ENCODE measurements at regions not wholly inside any gene's neighbourhood (a gene's known extent, or its start where the extent isn't known, plus 50 kb on each side); places are given as distances from the start of the nearest gene placed in this dataset.

DNA sequence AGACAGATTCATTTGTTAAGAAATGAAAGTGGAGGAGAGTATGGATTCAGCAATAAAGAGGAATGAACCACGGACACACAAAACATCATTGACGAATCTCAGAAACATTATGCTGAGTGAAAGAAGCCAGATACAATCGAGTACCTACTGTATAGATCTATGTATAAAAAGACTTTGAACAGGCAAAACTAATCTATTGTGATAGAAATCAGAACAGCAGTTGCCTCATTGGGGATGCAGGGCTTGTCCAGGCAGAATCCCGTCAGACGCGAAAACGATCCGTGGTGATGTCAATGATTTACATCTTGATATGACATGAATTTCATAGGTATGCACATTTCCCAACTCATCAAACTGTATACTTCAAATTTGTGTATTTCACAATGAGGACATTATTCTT lies 265.2 kb downstream of the CBLN4 start (continued):
- no peak for TF ChIP-seq BACH2 (CRISPR knock-in tag; IDR thresholded peaks at IDR 0.05; ENCODE audit: borderline replicate concordance)
- no peak for TF ChIP-seq GLIS3 (CRISPR knock-in tag; IDR thresholded peaks at IDR 0.05)
- no peak for TF ChIP-seq ZNF70 (CRISPR knock-in tag; IDR thresholded peaks at IDR 0.05)
- TF ChIP-seq, protein P1, sequence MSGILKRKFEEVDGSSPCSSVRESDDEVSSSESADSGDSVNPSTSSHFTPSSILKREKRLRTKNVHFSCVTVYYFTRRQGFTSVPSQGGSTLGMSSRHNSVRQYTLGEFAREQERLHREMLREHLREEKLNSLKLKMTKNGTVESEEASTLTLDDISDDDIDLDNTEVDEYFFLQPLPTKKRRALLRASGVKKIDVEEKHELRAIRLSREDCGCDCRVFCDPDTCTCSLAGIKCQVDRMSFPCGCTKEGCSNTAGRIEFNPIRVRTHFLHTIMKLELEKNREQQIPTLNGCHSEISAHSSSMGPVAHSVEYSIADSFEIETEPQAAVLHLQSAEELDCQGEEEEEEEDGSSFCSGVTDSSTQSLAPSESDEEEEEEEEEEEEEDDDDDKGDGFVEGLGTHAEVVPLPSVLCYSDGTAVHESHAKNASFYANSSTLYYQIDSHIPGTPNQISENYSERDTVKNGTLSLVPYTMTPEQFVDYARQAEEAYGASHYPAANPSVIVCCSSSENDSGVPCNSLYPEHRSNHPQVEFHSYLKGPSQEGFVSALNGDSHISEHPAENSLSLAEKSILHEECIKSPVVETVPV (CRISPR knock-in tag; IDR thresholded peaks at IDR 0.05), result no peak
- TF ChIP-seq ESRRG (CRISPR knock-in tag; IDR thresholded peaks at IDR 0.05), result no peak
- TF ChIP-seq ZNF8 (CRISPR knock-in tag; IDR thresholded peaks at IDR 0.05), result no peak
- no peak for TF ChIP-seq ZFP30 (CRISPR knock-in tag; IDR thresholded peaks at IDR 0.05)
- no peak for TF ChIP-seq CREB5 (CRISPR knock-in tag; IDR thresholded peaks at IDR 0.05; ENCODE audit: low read depth)
- no peak for TF ChIP-seq TOX (CRISPR knock-in tag; IDR thresholded peaks at IDR 0.05; ENCODE audit: borderline replicate concordance)

- TF ChIP-seq ZNF565 (CRISPR knock-in tag; conservative IDR thresholded peaks at IDR 0.05; ENCODE audit: low read depth) (no peak), TSHZ2 (CRISPR knock-in tag; IDR thresholded peaks at IDR 0.05) (no peak), ZNF70 (CRISPR knock-in tag; IDR thresholded peaks at IDR 0.05) (no peak), ARNTL (CRISPR knock-in tag; IDR thresholded peaks at IDR 0.05; ENCODE audit: borderline replicate concordance, low read depth) (no peak), TCF4 (CRISPR knock-in tag; IDR thresholded peaks at IDR 0.05; ENCODE audit: borderline replicate concordance) (no peak), GLIS3 (CRISPR knock-in tag; IDR thresholded peaks at IDR 0.05) (no peak), ESRRG (CRISPR knock-in tag; IDR thresholded peaks at IDR 0.05) (no peak), ISL1 (CRISPR knock-in tag; IDR thresholded peaks at IDR 0.05) (no peak), SNAI2 (CRISPR knock-in tag; IDR thresholded peaks at IDR 0.05) (no peak), ZFP30 (CRISPR knock-in tag; IDR thresholded peaks at IDR 0.05) (no peak), ZFP3 (CRISPR knock-in tag; IDR thresholded peaks at IDR 0.05) (no peak), CSDC2 (CRISPR knock-in tag; IDR thresholded peaks at IDR 0.05) (no peak), PPARA (CRISPR knock-in tag; IDR thresholded peaks at IDR 0.05; ENCODE audit: borderline replicate concordance) (no peak), BACH2 (CRISPR knock-in tag; IDR thresholded peaks at IDR 0.05; ENCODE audit: borderline replicate concordance) (no peak), ZC3H10 (CRISPR knock-in tag; IDR thresholded peaks at IDR 0.05) (no peak), CREB5 (CRISPR knock-in tag; IDR thresholded peaks at IDR 0.05; ENCODE audit: low read depth) (no peak), RARB (CRISPR knock-in tag; IDR thresholded peaks at IDR 0.05) (no peak)
- TF ChIP-seq, protein P2, sequence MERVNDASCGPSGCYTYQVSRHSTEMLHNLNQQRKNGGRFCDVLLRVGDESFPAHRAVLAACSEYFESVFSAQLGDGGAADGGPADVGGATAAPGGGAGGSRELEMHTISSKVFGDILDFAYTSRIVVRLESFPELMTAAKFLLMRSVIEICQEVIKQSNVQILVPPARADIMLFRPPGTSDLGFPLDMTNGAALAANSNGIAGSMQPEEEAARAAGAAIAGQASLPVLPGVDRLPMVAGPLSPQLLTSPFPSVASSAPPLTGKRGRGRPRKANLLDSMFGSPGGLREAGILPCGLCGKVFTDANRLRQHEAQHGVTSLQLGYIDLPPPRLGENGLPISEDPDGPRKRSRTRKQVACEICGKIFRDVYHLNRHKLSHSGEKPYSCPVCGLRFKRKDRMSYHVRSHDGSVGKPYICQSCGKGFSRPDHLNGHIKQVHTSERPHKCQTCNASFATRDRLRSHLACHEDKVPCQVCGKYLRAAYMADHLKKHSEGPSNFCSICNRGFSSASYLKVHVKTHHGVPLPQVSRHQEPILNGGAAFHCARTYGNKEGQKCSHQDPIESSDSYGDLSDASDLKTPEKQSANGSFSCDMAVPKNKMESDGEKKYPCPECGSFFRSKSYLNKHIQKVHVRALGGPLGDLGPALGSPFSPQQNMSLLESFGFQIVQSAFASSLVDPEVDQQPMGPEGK (CRISPR knock-in tag; IDR thresholded peaks at IDR 0.05; ENCODE audit: borderline replicate concordance), result no peak
- TF ChIP-seq, protein P1 (CRISPR knock-in tag; IDR thresholded peaks at IDR 0.05), result no peak
- TF ChIP-seq, protein P3, sequence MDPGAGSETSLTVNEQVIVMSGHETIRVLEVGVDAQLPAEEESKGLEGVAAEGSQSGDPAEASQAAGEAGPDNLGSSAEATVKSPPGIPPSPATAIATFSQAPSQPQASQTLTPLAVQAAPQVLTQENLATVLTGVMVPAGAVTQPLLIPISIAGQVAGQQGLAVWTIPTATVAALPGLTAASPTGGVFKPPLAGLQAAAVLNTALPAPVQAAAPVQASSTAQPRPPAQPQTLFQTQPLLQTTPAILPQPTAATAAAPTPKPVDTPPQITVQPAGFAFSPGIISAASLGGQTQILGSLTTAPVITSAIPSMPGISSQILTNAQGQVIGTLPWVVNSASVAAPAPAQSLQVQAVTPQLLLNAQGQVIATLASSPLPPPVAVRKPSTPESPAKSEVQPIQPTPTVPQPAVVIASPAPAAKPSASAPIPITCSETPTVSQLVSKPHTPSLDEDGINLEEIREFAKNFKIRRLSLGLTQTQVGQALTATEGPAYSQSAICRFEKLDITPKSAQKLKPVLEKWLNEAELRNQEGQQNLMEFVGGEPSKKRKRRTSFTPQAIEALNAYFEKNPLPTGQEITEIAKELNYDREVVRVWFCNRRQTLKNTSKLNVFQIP (CRISPR knock-in tag; IDR thresholded peaks at IDR 0.05; ENCODE audit: borderline replicate concordance, low read depth), result no peak
- no peak for ATAC-seq
These were observed 275.0 kb downstream of the CBLN4 start for GRCh38 chr20:55730321-55730720.

Data from SK-N-SH treated with all-trans-retinoic acid at 6 μM for 48 hours (cell line).